ENCODE measurements at regions not wholly inside any gene's neighbourhood (a gene's known extent, or its start where the extent isn't known, plus 50 kb on each side); places are given as distances from the start of the nearest gene placed in this dataset.

- TF ChIP-seq POLR2AphosphoS5 (IDR thresholded peaks at IDR 0.05; ENCODE audit: low read depth, low read length) (no peak), SIN3A (IDR thresholded peaks at IDR 0.05; ENCODE audit: borderline replicate concordance, insufficient read depth, low read length) (no peak), FOXP2 (optimal IDR thresholded peaks at IDR 0.05; ENCODE audit: borderline replicate concordance, extremely low read depth, extremely low read length, insufficient read depth) (no peak), REST (IDR thresholded peaks at IDR 0.05; ENCODE audit: insufficient read depth in 1 of 2, low read depth in 2 of 2, low read length in 2 of 2) (no peak), TAF1 (IDR thresholded peaks at IDR 0.05; ENCODE audit: borderline replicate concordance, insufficient read depth, low read length) (no peak)
These were observed 106.2 kb downstream of the TMEM30B start for GRCh38 chr14:61174987-61175386.

GRCh38 chr14:61174441-61174891 lies 106.7 kb downstream of the TMEM30B start:
- TF ChIP-seq TAF1 (IDR thresholded peaks at IDR 0.05; ENCODE audit: borderline replicate concordance, insufficient read depth, low read length) (no peak), FOXP2 (optimal IDR thresholded peaks at IDR 0.05; ENCODE audit: borderline replicate concordance, extremely low read depth, extremely low read length, insufficient read depth) (no peak), SIN3A (IDR thresholded peaks at IDR 0.05; ENCODE audit: borderline replicate concordance, insufficient read depth, low read length) (no peak), REST (IDR thresholded peaks at IDR 0.05; ENCODE audit: insufficient read depth in 1 of 2, low read depth in 2 of 2, low read length in 2 of 2) (no peak), POLR2AphosphoS5 (IDR thresholded peaks at IDR 0.05; ENCODE audit: low read depth, low read length) (no peak)

GRCh38 chr14:61171727-61172126 lies 109.4 kb downstream of the TMEM30B start:
- no peak for TF ChIP-seq SIN3A (IDR thresholded peaks at IDR 0.05; ENCODE audit: borderline replicate concordance, insufficient read depth, low read length)
- TF ChIP-seq FOXP2 (optimal IDR thresholded peaks at IDR 0.05; ENCODE audit: borderline replicate concordance, extremely low read depth, extremely low read length, insufficient read depth): no peak
- TF ChIP-seq POLR2AphosphoS5 (IDR thresholded peaks at IDR 0.05; ENCODE audit: low read depth, low read length): no peak
- TF ChIP-seq TAF1 (IDR thresholded peaks at IDR 0.05; ENCODE audit: borderline replicate concordance, insufficient read depth, low read length): no peak
- TF ChIP-seq REST (IDR thresholded peaks at IDR 0.05; ENCODE audit: insufficient read depth in 1 of 2, low read depth in 2 of 2, low read length in 2 of 2): no peak

GRCh38 chr14:61168141-61168540 lies 113.0 kb downstream of the TMEM30B start:
- TF ChIP-seq POLR2AphosphoS5 (IDR thresholded peaks at IDR 0.05; ENCODE audit: low read depth, low read length): no peak
- TF ChIP-seq SIN3A (IDR thresholded peaks at IDR 0.05; ENCODE audit: borderline replicate concordance, insufficient read depth, low read length): no peak
- TF ChIP-seq REST (IDR thresholded peaks at IDR 0.05; ENCODE audit: insufficient read depth in 1 of 2, low read depth in 2 of 2, low read length in 2 of 2): no peak
- TF ChIP-seq FOXP2 (optimal IDR thresholded peaks at IDR 0.05; ENCODE audit: borderline replicate concordance, extremely low read depth, extremely low read length, insufficient read depth): no peak
- no peak for TF ChIP-seq TAF1 (IDR thresholded peaks at IDR 0.05; ENCODE audit: borderline replicate concordance, insufficient read depth, low read length)

GRCh38 chr14:61167642-61168041 lies 113.5 kb downstream of the TMEM30B start:
- TF ChIP-seq TAF1 (IDR thresholded peaks at IDR 0.05; ENCODE audit: borderline replicate concordance, insufficient read depth, low read length): no peak
- no peak for TF ChIP-seq POLR2AphosphoS5 (IDR thresholded peaks at IDR 0.05; ENCODE audit: low read depth, low read length)
- no peak for TF ChIP-seq REST (IDR thresholded peaks at IDR 0.05; ENCODE audit: insufficient read depth in 1 of 2, low read depth in 2 of 2, low read length in 2 of 2)
- TF ChIP-seq SIN3A (IDR thresholded peaks at IDR 0.05; ENCODE audit: borderline replicate concordance, insufficient read depth, low read length): no peak
- TF ChIP-seq FOXP2 (optimal IDR thresholded peaks at IDR 0.05; ENCODE audit: borderline replicate concordance, extremely low read depth, extremely low read length, insufficient read depth): no peak

Data from PFSK-1 (cell line).